ENCODE measurements at regions not wholly inside any gene's neighbourhood (a gene's known extent, or its start where the extent isn't known, plus 50 kb on each side); places are given as distances from the start of the nearest gene placed in this dataset.
"Not testable (repeated sequence)": the region's sequence is repeated elsewhere in the genome, so short reads cannot be mapped to it uniquely, and the experiment has no call there.

DNA sequence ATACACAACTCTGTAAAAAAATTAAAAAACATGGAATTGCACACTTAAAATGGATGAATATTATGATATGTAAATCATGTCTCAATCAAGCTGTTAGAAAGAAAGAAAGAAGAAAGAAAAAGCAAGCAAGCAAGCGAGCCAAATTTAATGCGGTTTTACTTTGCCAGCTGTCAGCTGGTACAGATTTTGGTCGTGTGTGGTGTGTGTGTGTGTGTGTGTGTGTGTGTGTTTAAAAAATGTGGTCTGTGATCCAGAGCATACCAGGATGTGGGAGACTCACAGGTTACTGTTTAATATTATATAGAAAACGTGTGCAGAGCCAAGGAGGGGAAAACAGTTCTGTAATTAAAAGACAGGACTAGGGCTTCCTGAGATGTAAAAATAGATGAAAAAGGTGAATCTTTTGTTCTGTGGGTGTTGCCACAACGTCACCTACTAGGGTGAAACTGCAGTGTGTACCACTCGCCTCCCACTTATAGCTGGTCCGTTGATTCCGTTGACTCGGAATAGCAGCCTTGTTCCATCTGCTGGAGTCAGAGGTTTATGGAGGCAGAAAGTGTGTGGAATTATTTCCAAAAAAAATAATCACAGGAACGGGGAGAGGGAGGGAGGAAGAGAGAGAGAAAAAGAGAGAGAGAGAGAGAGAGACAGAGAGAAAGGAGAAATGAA is 197.7 kb downstream of the BCAS1 start:
- intact Hi-C loops (cut with micrococcal nuclease) = loop anchor here (1.0 to 5.0 kb wide), 6 partner anchors 21 to 211 kb away; no protein-coding TSS in a partner anchor

DNA sequence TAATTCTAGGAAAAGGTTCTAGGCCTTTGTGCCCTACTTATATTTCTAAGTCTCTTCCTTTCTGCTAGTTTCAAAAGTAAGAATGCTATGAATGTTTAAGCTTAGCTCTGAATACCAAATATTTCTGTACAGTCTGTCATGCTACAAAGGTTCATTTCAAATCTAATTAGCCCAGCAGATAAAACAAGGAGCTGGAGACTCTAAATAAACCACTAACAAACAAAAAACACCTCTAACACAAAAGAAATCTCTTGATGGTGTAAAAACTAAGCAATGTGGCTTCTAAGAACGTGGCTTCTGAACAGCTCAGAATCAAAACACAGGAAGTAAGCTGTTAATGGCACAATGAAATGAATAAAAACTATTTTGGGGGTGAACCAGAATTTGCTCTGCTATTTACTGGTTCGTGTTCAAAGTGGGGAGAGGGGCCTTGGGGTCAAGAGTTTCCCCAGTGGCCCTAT is 198.3 kb downstream of the BCAS1 start:
- intact Hi-C loops (cut with micrococcal nuclease) = loop anchor here (1.0 to 5.0 kb wide), 6 partner anchors 21 to 211 kb away; no protein-coding TSS in a partner anchor

DNA sequence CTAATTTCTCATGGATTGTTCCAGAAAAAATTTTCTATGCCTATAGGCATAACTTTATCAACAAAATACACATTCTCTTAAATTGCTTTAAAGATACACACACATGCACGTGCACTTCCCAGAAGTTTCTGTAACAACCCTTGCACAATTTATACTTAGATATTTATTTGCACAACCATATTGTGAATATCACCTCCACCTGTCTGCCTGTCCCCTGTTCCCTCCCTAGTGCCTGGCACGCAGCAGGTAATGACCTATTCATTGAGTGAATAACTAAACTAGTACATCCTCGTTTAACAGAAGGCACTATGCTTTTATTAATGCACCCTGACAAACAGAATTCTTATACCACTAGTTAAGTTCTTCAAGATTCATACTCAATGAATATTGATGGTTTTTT is 198.9 kb downstream of the BCAS1 start:
- intact Hi-C loops (cut with micrococcal nuclease) = loop anchor here (5.0 kb wide), 1 partner anchor 191 kb away; no protein-coding TSS in a partner anchor

DNA sequence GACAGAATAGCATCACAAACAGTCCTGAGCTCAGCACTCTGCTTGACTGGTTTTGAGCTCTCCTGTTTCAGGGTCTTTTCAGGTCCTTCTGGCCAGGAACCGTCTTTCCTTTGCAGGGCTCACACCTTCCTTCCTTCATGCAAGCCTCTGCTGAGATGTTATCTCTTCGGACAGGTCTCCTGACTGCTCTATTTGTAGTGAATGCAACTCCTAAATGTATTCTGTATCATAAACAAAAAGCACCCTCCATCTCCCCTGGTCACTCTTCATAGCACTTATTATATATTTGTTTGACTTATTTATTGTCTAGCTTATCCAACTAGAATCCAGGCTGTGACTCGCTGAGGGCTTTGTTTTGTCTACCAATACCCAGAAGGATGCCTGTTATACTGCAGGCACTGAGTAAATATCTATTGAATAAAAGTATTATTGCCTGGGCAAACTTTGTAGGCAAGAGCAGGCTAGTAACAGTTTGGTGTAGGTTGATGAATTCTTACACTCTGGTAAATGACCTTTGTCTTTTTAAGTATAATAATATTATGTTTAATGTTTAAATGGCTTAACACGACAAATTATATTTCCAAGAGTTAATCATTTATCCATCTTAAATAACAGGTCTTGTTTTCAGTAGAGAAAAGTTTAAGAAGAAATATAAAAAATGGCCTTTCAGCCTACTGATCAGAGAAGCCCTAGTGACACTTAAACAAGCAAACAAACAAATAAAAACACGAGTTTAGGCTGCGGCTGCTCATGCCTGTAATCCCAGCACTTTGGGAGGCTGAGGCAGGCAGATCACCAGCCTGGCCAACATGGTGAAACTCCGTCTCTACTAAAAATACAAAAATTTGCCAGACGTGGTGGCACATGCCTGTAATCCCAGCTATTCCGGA is 199.7 kb downstream of the BCAS1 start:
- intact Hi-C loops (cut with micrococcal nuclease) = loop anchor here (5.0 kb wide), 1 partner anchor 192 kb away; no protein-coding TSS in a partner anchor

GRCh38 chr20:53869466-53870258 is 200.7 kb downstream of the BCAS1 start:
- intact Hi-C loops (cut with micrococcal nuclease) = loop anchor here (1.0 to 5.0 kb wide), 7 partner anchors 37 to 290 kb away; no protein-coding TSS in a partner anchor

DNA sequence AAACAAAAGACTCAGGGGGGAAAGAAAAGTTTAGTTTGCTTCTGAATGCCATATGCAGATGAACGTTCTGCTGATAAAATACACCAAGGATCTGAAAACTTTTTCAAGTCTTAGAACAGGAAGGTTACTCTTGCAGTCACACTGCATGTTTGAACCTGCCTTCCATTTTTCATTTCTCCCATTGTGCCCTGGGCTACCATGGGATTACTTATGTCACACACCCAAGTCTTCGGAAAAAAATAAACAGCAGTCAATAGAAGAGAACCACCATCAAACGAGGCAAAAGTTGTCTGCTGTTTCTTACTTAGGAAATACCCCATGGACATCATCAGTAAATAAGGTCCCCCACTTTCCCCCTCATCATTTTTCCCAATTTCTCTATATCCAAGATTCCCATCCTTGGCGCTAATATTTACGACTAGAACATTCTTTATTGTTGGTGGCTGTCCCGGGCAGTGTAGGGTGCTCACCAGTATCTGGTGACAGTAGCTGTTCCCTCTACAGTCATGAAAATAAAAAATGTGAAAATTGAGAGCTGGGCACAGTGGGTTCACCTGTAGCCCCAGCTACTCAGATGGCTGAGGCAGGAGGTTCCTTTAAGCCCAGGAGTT is 202.5 kb downstream of the BCAS1 start:
- intact Hi-C loops (cut with micrococcal nuclease) = loop anchor here (2.0 to 5.0 kb wide), 4 partner anchors 36 to 271 kb away; no protein-coding TSS in a partner anchor

DNA sequence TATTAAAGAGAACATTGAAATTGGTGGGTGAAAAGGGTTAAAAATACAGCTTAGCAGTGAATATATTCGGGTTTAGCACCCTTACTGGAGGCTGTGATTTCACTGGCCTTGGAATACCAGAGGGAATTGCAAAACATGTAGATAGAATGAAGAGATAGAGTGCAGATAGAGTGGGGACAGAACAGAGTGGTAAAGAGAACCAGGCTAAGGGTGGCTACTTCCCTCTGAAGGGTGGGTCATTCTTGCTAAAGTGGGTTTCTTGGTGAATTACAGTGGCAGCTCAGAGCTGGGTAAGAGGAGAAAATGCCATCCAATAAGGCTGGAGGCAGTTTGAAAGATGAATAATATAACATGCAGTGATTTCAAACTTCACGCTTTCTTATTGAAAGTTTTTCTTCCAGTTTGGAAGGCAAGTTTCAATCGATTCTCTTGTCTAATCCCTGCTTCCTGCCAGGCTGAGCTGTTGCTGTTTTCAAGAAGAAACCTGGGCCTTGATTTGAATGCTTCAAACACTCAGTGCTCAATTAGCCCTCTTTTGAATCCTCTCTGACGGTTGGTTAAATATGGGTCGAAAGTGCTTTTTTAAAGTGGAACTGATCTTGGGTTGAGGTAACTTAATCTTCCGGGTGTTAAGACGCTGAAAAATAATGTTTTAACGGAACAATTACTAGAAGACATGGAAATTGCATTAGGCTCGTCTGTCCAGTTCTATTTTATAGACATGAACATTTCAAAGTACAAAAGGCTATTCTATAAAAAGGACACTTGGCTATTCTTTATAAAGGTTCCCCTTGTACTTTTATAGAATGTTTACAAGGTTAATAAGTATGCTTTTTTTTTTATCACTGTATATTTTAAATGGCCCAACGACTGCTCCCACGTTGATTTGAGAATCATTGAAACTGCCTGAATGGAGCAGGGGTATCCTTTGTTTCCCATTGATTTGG is 203.3 kb downstream of the BCAS1 start:
- intact Hi-C loops (cut with micrococcal nuclease) = loop anchor here (2.0 to 5.0 kb wide), 3 partner anchors 35 to 160 kb away; no protein-coding TSS in a partner anchor

DNA sequence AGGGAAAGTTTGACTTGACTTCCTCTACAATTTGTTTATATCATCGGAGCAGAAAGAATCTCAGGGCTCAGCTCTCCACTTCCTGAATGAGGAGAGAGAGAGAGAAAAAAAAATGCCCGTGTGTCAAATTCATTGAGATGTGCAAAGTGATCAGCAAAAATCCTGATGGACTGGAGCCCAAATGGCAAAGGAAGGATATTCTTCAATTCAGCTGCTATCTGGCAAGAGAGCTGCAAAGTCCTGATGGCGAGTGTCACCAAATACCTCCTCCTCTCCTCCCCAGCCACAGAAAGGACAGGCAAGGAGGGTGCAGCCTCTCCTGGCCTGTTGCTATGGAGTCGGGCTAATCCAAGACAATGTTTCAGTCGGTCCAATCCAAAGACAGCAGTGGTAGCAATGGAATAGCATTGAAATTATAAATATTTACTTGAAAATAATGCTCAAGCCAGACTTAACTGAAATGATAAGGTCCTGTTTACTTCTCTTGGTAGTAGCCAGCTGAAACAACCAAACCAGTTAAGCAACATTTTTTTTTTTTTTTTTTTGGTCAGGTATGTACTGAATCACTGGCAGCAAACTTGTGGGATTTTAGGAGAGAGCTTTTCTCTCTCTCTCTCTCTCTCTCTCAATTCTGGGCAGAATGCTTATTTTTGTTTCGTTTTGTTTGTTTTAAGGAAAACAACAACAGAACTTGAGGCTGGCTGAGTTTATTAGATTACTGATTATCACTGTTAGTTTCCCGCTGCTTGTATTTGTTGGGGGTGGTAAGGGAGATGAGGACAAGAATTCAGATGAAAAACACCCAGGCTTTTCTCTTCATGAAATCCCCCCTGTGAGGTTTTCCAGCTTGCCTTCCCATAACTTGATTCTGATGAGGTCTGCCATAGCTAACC is 204.2 kb downstream of the BCAS1 start:
- intact Hi-C loops (cut with micrococcal nuclease) = loop anchor here (2.0 to 5.0 kb wide), 3 partner anchors 34 to 159 kb away; no protein-coding TSS in a partner anchor

DNA sequence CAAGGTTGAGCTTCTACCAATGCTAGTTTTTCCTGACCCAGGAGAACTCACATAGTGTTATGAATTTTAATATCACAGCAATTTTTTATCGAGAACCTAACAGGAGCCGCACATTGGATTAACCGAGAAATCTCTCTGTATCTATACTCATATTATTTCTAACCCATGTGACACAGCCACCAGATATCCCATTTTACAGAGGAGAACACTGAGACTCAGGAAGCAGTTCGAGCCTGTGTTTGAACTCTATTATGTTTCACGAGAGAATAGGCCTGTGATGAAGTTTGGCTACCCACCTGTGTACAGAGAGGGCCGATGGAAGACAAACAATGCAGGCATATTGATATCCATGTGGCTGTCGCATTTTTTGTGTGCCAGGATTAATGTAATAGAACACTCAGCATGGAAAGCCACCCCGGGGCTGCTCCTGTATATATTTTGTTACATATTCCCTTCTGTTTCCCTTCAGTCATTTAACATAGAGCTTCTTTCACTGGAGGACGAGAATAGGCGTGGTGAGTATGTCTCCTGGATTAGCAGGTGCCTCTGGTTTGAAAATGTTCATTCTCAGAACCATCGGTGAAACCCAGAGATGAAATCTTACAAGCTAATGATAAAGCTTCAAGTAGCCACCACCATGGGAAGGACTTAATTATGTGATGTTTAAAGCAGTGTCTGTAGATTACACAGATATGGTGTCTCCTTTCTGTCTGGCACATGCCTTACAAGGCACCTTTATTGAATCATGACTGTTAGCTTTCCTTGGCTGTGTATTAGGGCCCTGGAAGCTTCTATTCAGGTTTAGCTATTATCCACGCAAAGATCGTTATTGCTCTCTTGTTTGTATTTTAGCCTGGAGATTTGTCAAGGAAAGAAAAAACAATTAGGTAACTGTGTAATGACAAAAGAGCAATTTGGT is 205.4 kb downstream of the BCAS1 start:
- intact Hi-C loops (cut with micrococcal nuclease) = loop anchor here (5.0 kb wide), 1 partner anchor 33 kb away; no protein-coding TSS in a partner anchor

DNA sequence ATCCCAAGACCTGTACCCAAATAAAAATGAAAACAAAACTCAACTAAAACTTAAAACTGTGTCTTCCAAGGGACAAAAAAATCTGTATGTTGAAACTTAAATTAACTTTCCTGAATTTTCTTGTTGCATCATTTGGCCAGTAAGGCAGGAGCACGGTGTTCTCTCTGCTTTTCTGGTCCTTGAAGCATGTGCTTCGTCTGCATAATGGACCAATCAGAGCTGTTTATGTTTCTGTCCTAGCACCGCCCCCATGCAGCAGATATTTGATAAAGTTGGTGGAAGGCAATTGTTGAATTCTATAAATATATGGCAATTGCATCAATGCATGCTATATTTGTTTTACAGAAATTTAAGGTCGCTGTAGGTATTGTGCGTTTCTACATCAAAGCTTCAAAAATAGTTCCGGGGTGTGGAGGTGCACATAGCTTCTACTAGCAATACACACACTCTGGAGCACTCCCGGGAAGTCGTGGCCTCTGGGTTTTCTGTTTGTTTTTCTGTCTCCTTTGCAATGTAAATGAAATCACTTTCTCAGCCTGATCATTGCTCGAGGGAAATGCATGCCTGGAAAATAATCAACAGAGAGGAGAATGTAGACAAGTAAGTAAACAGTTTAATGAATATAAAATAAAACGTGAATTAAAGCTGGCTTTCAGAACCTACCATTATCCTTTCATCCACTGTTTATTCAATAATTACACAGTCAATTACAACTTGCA is 206.3 kb downstream of the BCAS1 start:
- intact Hi-C loops (cut with micrococcal nuclease) = not testable (repeated sequence)

- intact Hi-C loops (cut with micrococcal nuclease) = not testable (repeated sequence)
These were observed 206.9 kb downstream of the BCAS1 start for GRCh38 chr20:53863535-53863922.

GRCh38 chr20:53863039-53863438 is 207.4 kb downstream of the BCAS1 start:
- intact Hi-C loops (cut with micrococcal nuclease) = not testable (repeated sequence)

GRCh38 chr20:53862490-53862889 is 207.9 kb downstream of the BCAS1 start:
- intact Hi-C loops (cut with micrococcal nuclease) = not testable (repeated sequence)

DNA sequence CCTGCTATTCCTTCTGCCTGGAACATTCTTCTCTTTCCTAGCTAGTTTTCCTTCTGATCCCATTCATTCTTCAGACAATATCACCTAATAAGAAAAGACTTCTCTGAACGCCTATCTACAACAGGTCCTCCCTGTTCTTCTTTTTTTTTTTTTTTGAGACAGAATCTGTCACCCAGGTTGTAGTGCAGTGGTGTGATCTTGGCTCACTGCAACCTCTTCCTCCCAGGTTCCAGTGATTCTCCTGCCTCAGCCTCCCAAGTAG is 208.3 kb downstream of the BCAS1 start:
- intact Hi-C loops (cut with micrococcal nuclease) = not testable (repeated sequence)

GRCh38 chr20:53859684-53860083 is 210.7 kb downstream of the BCAS1 start:
- intact Hi-C loops (cut with micrococcal nuclease) = no loop called here

GRCh38 chr20:53859009-53859408 is 211.4 kb downstream of the BCAS1 start:
- intact Hi-C loops (cut with micrococcal nuclease) = not testable (repeated sequence)

DNA sequence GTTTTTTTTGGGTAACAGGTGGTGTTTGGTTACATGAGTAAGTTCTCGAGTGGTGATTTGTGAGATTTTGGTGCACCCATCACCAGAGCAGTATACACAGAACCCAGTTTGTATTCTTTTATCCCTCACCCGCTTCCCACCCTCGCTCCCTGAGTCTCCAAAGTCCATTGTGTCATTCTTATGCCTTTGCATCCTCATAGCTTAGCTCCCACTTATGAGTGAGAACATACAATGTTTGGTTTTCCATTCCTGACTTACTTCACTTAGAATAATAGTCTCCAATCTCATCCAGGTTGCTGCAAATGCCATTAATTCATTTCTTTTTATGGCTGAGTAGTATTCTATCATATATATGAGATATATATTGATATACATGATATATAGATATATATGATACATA is 211.9 kb downstream of the BCAS1 start:
- intact Hi-C loops (cut with micrococcal nuclease) = not testable (repeated sequence)

Measured in T-helper 1 cell treated with Interleukin-12 subunit alpha and Interleukin-12 subunit beta and Interleukin-4 antibody, amounts not matched to agents 30 ng/mL and 1 ng/mL, for 36 hours (primary cell).